Lower leg skin (tissue), 3 donors: ENCODE measurements at regions not wholly inside any gene's neighbourhood (a gene's known extent, or its start where the extent isn't known, plus 50 kb on each side); places are given as distances from the start of the nearest gene placed in this dataset.

Source experiments
- CTCF ChIP-seq, 3 donors: fragments of 450-650 bp; IDR thresholded peaks; one replicate each; pipeline ENCODE4 v1.5.1; 2016; ENCODE audit warnings: antibody characterized with exemption in 3 of 3, mild to moderate bottlenecking in 3 of 3, moderate library complexity in 2 of 3
- POLR2A ChIP-seq, 2 donors: fragments of 450-650 bp; IDR thresholded peaks; one replicate each; pipeline ENCODE4 v1.6.1; 2016 to 2017; ENCODE audit warnings: antibody characterized with exemption in 2 of 2, mild to moderate bottlenecking in 1 of 2, moderate library complexity in 1 of 2

GRCh38 chr21:28427394-28428022 lies 565.2 kb downstream of the LTN1 start:
- TF ChIP-seq CTCF (IDR thresholded peaks at IDR 0.05) = no peak
- TF ChIP-seq POLR2A (IDR thresholded peaks at IDR 0.05) = no peak
